Colonic mucosa (tissue), 4 donors: ENCODE measurements at regions not wholly inside any gene's neighbourhood (a gene's known extent, or its start where the extent isn't known, plus 50 kb on each side); places are given as distances from the start of the nearest gene placed in this dataset.

Source experiments
- DNase-seq: peaks from one replicate; pipeline ENCODE4 v3.0.0-alpha.2; 2020
- H3K27ac ChIP-seq: fragments of 200-600 bp; one replicate; pipeline ENCODE4 v1.8.0; 2021
- H3K27me3 ChIP-seq: fragments of 200-600 bp; one replicate; pipeline ENCODE4 v1.8.0; 2021
- H3K36me3 ChIP-seq: fragments of 200-600 bp; one replicate; pipeline ENCODE4 v1.8.0; 2021
- H3K4me1 ChIP-seq: fragments of 200-600 bp; one replicate; pipeline ENCODE4 v1.8.0; 2021; ENCODE audit warnings: mild to moderate bottlenecking
- H3K4me3 ChIP-seq: fragments of 200-600 bp; one replicate; pipeline ENCODE4 v1.8.0; 2021
- H3K9ac ChIP-seq, 2 donors: one replicate each; pipeline ENCODE4 v1.7.0; 2013; ENCODE audit warnings: control low read depth in 2 of 2, low read depth in 2 of 2, low read length in 2 of 2
- H3K9me3 ChIP-seq: fragments of 200-600 bp; one replicate; pipeline ENCODE4 v1.8.0; 2021
- CTCF ChIP-seq: fragments of 200-600 bp; IDR thresholded peaks from one replicate; pipeline ENCODE4 v1.8.0; 2022; ENCODE audit warnings: antibody characterized with exemption, mild to moderate bottlenecking
- intact Hi-C: fragments of 100-400 bp; cut with DNase I; formaldehyde crosslinking; loops from one replicate; pipeline ENCODE4 v1.14.1; 2022
- donor health status: healthy.
- donor health status: DM: no; HTN: no; CAD: no.
- donor health status: DM: no; HTN: no; CAD: no.

GRCh38 chr4:124290678-124291077, 421.9 kb downstream of the ANKRD50 start:
- Histone ChIP-seq H3K4me1 (no peaks in the 10 kb centered on the region), H3K27me3 (no peaks in the 10 kb centered on the region), H3K36me3 (no peaks in the 10 kb centered on the region), H3K27ac (no peak overlapping the region), H3K4me3 (no peak overlapping the region), H3K9me3 (no peaks in the 10 kb centered on the region), H3K9ac (no peak overlapping the region)
- no peak for DNase-seq
- intact Hi-C loops = no loop called here
- TF ChIP-seq CTCF = no peak

- Histone ChIP-seq H3K36me3 (no peaks in the 10 kb centered on the region), H3K4me1 (no peaks in the 10 kb centered on the region), H3K9ac (no peak overlapping the region), H3K9me3 (no peaks in the 10 kb centered on the region), H3K4me3 (no peak overlapping the region), H3K27ac (no peak overlapping the region), H3K27me3 (no peaks in the 10 kb centered on the region)
- intact Hi-C loops = no loop called here
- TF ChIP-seq CTCF = no peak
- DNase-seq = no peak
Measured at GRCh38 chr4:124295413-124295812, 417.1 kb downstream of the ANKRD50 start.

- DNase-seq = no peak
- H3K4me3 ChIP-seq = no peak overlapping the region
- H3K9me3 ChIP-seq = no peaks in the 10 kb centered on the region
- no peak overlapping the region for H3K27ac ChIP-seq
- H3K9ac ChIP-seq = no peak overlapping the region
- H3K36me3 ChIP-seq = no peaks in the 10 kb centered on the region
- TF ChIP-seq CTCF = no peak
- H3K27me3 ChIP-seq = no peaks in the 10 kb centered on the region
- H3K4me1 ChIP-seq = no peaks in the 10 kb centered on the region
- intact Hi-C loops = no loop called here
Measured at GRCh38 chr4:124304941-124305340, 407.6 kb downstream of the ANKRD50 start.

GRCh38 chr4:124306352-124306751, 406.2 kb downstream of the ANKRD50 start:
- H3K27ac ChIP-seq = no peak overlapping the region
- no peak overlapping the region for H3K4me3 ChIP-seq
- H3K27me3 ChIP-seq = no peaks in the 10 kb centered on the region
- no peaks in the 10 kb centered on the region for H3K36me3 ChIP-seq
- H3K9ac ChIP-seq = no peak overlapping the region
- DNase-seq = no peak
- intact Hi-C loops = no loop called here
- H3K4me1 ChIP-seq = no peaks in the 10 kb centered on the region
- TF ChIP-seq CTCF = no peak
- H3K9me3 ChIP-seq = no peaks in the 10 kb centered on the region

GRCh38 chr4:124307143-124307542, 405.4 kb downstream of the ANKRD50 start:
- DNase-seq = no peak
- H3K36me3 ChIP-seq = no peaks in the 10 kb centered on the region
- H3K4me3 ChIP-seq = no peak overlapping the region
- H3K9ac ChIP-seq = no peak overlapping the region
- H3K4me1 ChIP-seq = no peaks in the 10 kb centered on the region
- H3K27me3 ChIP-seq = no peaks in the 10 kb centered on the region
- intact Hi-C loops = no loop called here
- H3K9me3 ChIP-seq = no peaks in the 10 kb centered on the region
- TF ChIP-seq CTCF = no peak
- no peak overlapping the region for H3K27ac ChIP-seq

GRCh38 chr4:124318292-124318691, 394.2 kb downstream of the ANKRD50 start:
- Histone ChIP-seq H3K9me3 (no peaks in the 10 kb centered on the region), H3K4me1 (no peaks in the 10 kb centered on the region), H3K27me3 (no peaks in the 10 kb centered on the region), H3K36me3 (no peaks in the 10 kb centered on the region), H3K27ac (no peak overlapping the region), H3K4me3 (no peak overlapping the region), H3K9ac (no peak overlapping the region)
- intact Hi-C loops = no loop called here
- DNase-seq = no peak
- no peak for TF ChIP-seq CTCF
